Fibroblast of lung (primary cell): ENCODE measurements at regions not wholly inside any gene's neighbourhood (a gene's known extent, or its start where the extent isn't known, plus 50 kb on each side); places are given as distances from the start of the nearest gene placed in this dataset.

Experiments
- DNase-seq, 2 donors: peaks; one replicate each; pipeline versions ENCODE4 v3.0.0 to v3.0.0-alpha.2; 2010; ENCODE audit warnings: low read depth in 2 of 2
- H2AFZ ChIP-seq: 2 replicates; pipeline ENCODE4 v1.5.1; 2012; ENCODE audit warnings: low read length, control low read depth, inconsistent platforms
- H3K27ac ChIP-seq: 2 replicates; pipeline ENCODE4 v1.5.1; 2011; ENCODE audit warnings: low read length, control low read depth; ENCODE audit not compliant: insufficient read depth
- H3K27me3 ChIP-seq: 2 replicates; pipeline ENCODE4 v1.5.1; 2011; ENCODE audit warnings: mild to moderate bottlenecking, low read length; ENCODE audit not compliant: control insufficient read depth, insufficient read depth
- H3K36me3 ChIP-seq: 2 replicates; pipeline ENCODE4 v1.5.1; 2011; ENCODE audit warnings: low read length; ENCODE audit not compliant: control insufficient read depth, insufficient read depth
- H3K4me1 ChIP-seq: 2 replicates; pipeline ENCODE4 v1.5.1; 2011; ENCODE audit warnings: low read length; ENCODE audit not compliant: control insufficient read depth, insufficient read depth; ENCODE audit errors: extremely low read depth
- H3K4me2 ChIP-seq: 2 replicates; pipeline ENCODE4 v1.5.1; 2011; ENCODE audit warnings: low read length, control low read depth; ENCODE audit not compliant: insufficient read depth; ENCODE audit errors: extremely low read depth
- H3K4me3 ChIP-seq, 4 experiments: fragments of 200-600 bp in 1 of 4; sonication (generic) in 1 of 4; replicated peaks in 1 of 4; 2 replicates each; pipeline ENCODE4 v1.5.1; 2011 to 2016; ENCODE audit warnings: low read length in 4 of 4, low read depth in 3 of 4, mild to moderate bottlenecking in 3 of 4, control low read depth in 2 of 4, inconsistent platforms in 1 of 4, mixed read lengths in 1 of 4; ENCODE audit not compliant: insufficient read depth in 1 of 4; ENCODE audit errors: control extremely low read depth in 1 of 4
- H3K79me2 ChIP-seq: 2 replicates; pipeline ENCODE4 v1.5.1; 2012; ENCODE audit warnings: mild to moderate bottlenecking, low read length, inconsistent platforms; ENCODE audit not compliant: control insufficient read depth, insufficient read depth
- H3K9ac ChIP-seq: 2 replicates; pipeline ENCODE4 v1.5.1; 2011; ENCODE audit warnings: mild to moderate bottlenecking, low read length, control low read depth; ENCODE audit not compliant: insufficient read depth
- H3K9me3 ChIP-seq: 2 replicates; pipeline ENCODE4 v1.5.1; 2012; ENCODE audit warnings: low read depth, low read length; ENCODE audit not compliant: control insufficient read depth, insufficient read depth
- H4K20me1 ChIP-seq: 2 replicates; pipeline ENCODE4 v1.5.1; 2011; ENCODE audit warnings: low read length; ENCODE audit not compliant: control insufficient read depth, insufficient read depth; ENCODE audit errors: extremely low read depth
- EZH2 ChIP-seq: IDR thresholded peaks from 2 replicates; pipeline ENCODE4 v1.5.1; 2012; ENCODE audit warnings: low read length, control low read depth, mild to moderate bottlenecking; ENCODE audit errors: missing control alignments
- TF ChIP-seq, protein P1 (sequence below), 2 donors: IDR thresholded peaks in 1 of 2; conservative IDR thresholded peaks in 1 of 2; 1 replicate in 1 of 2; 2 replicates in 1 of 2; pipeline ENCODE4 v1.5.1; 2011 to 2012; ENCODE audit warnings: low read length in 2 of 2, control low read depth in 1 of 2, inconsistent platforms in 1 of 2, low read depth in 1 of 2, mild to moderate bottlenecking in 1 of 2

- Histone ChIP-seq H3K9me3 (no peaks in the 10 kb centered on the region), H3K4me2 (no peak overlapping the region), H3K27ac (no peak overlapping the region), H3K79me2 (no peaks in the 10 kb centered on the region), H3K27me3 (no peaks in the 10 kb centered on the region), H4K20me1 (no peaks in the 10 kb centered on the region), H3K36me3 (no peaks in the 10 kb centered on the region), H3K4me1 (no peaks in the 10 kb centered on the region), H3K4me3 (no peak overlapping the region), H2AFZ (no peak overlapping the region), H3K9ac (no peak overlapping the region)
- TF ChIP-seq EZH2: no peak
- TF ChIP-seq, protein P1, sequence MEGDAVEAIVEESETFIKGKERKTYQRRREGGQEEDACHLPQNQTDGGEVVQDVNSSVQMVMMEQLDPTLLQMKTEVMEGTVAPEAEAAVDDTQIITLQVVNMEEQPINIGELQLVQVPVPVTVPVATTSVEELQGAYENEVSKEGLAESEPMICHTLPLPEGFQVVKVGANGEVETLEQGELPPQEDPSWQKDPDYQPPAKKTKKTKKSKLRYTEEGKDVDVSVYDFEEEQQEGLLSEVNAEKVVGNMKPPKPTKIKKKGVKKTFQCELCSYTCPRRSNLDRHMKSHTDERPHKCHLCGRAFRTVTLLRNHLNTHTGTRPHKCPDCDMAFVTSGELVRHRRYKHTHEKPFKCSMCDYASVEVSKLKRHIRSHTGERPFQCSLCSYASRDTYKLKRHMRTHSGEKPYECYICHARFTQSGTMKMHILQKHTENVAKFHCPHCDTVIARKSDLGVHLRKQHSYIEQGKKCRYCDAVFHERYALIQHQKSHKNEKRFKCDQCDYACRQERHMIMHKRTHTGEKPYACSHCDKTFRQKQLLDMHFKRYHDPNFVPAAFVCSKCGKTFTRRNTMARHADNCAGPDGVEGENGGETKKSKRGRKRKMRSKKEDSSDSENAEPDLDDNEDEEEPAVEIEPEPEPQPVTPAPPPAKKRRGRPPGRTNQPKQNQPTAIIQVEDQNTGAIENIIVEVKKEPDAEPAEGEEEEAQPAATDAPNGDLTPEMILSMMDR (conservative IDR thresholded peaks at IDR 0.05 in 1 of 2, IDR thresholded peaks at IDR 0.05 in 1 of 2; ENCODE audit: low read depth in 1 of 2, low read length in 2 of 2): no peak
- peak in 1 of 2 donors; percentile 12 for DNase-seq
Measured at GRCh38 chr18:2390158-2390557, 181.1 kb downstream of the METTL4 start.

GRCh38 chr18:2391470-2391869, 179.8 kb downstream of the METTL4 start:
- Histone ChIP-seq H2AFZ (no peak overlapping the region), H3K79me2 (no peaks in the 10 kb centered on the region), H3K27ac (no peak overlapping the region), H3K9me3 (no peaks in the 10 kb centered on the region), H3K36me3 (no peaks in the 10 kb centered on the region), H3K4me3 (no peak overlapping the region), H3K4me2 (no peak overlapping the region), H3K9ac (no peak overlapping the region), H3K4me1 (no peaks in the 10 kb centered on the region), H3K27me3 (no peaks in the 10 kb centered on the region), H4K20me1 (no peaks in the 10 kb centered on the region)
- DNase-seq: no peak
- TF ChIP-seq EZH2: no peak
- TF ChIP-seq, protein P1 (conservative IDR thresholded peaks at IDR 0.05 in 1 of 2, IDR thresholded peaks at IDR 0.05 in 1 of 2; ENCODE audit: low read depth in 1 of 2, low read length in 2 of 2): no peak

DNA sequence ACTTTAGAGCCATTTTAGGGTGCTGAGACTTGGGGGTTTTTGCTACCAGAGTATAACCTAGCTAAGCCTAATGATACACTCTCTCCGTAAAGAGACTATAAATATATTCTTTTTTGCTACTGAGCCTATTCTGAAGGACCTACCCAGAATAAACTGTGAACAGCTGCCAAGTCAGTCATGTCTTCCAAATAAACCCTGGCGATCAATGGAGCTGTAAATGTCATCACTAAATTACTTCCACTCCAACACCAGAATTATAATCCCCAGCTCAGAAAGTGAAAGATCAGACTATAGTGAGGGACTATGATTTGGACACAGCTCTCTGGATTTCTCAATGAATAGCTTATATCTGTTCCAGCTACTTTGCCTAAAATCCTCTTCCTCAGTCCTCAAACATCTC, 178.9 kb downstream of the METTL4 start:
- Histone ChIP-seq H3K27ac (no peak overlapping the region), H3K36me3 (no peaks in the 10 kb centered on the region), H4K20me1 (no peaks in the 10 kb centered on the region), H3K79me2 (no peaks in the 10 kb centered on the region), H3K9me3 (no peaks in the 10 kb centered on the region), H2AFZ (no peak overlapping the region), H3K27me3 (no peaks in the 10 kb centered on the region), H3K4me1 (no peaks in the 10 kb centered on the region), H3K4me2 (no peak overlapping the region), H3K4me3 (no peak overlapping the region), H3K9ac (no peak overlapping the region)
- no peak for DNase-seq
- TF ChIP-seq, protein P1 (conservative IDR thresholded peaks at IDR 0.05 in 1 of 2, IDR thresholded peaks at IDR 0.05 in 1 of 2; ENCODE audit: low read depth in 1 of 2, low read length in 2 of 2): no peak
- no peak for TF ChIP-seq EZH2
